ENCODE measurements at regions not wholly inside any gene's neighbourhood (a gene's known extent, or its start where the extent isn't known, plus 50 kb on each side); places are given as distances from the start of the nearest gene placed in this dataset.

- TF ChIP-seq POLR2A (IDR thresholded peaks at IDR 0.05) (no peak), CTCF (IDR thresholded peaks at IDR 0.05) (no peak)
- no peaks in the 10 kb centered on the region for H3K36me3 ChIP-seq
- H3K4me1 ChIP-seq: no peaks in the 10 kb centered on the region
- DNase-seq (no peak), ATAC-seq (no peak)
- H3K9me3 ChIP-seq: peaks cover 0 to 14% (median 4%) of the 10 kb centered on the region in 12 donors
- 68 to 84% (median 81%) methylated on average over 2 of the region's 2 CpGs for WGBS, 4 donors
- intact Hi-C loops (cut with DNase I): no loop called here
- no peak overlapping the region for H3K4me3 ChIP-seq
- no peaks in the 10 kb centered on the region for H3K27me3 ChIP-seq
- no peak overlapping the region for H3K27ac ChIP-seq
Measured at GRCh38 chr4:162909952-162910351, 256.7 kb downstream of the NAF1 start.

- ATAC-seq (no peak), DNase-seq (no peak)
- WGBS, 4 donors: 73 to 82% (median 75%) methylated on average over 3 of the region's 3 CpGs
- TF ChIP-seq CTCF (IDR thresholded peaks at IDR 0.05) (no peak), POLR2A (IDR thresholded peaks at IDR 0.05) (no peak)
- no peaks in the 10 kb centered on the region for H3K9me3 ChIP-seq
- H3K36me3 ChIP-seq: no peaks in the 10 kb centered on the region
- H3K27me3 ChIP-seq: no peaks in the 10 kb centered on the region
- no peak overlapping the region for H3K4me3 ChIP-seq
- intact Hi-C loops (cut with DNase I): no loop called here
- no peak overlapping the region for H3K27ac ChIP-seq
- H3K4me1 ChIP-seq: no peaks in the 10 kb centered on the region
Measured at GRCh38 chr4:162894387-162894786, 272.3 kb downstream of the NAF1 start.

- no peaks in the 10 kb centered on the region for H3K27me3 ChIP-seq
- no peak overlapping the region for H3K27ac ChIP-seq
- TF ChIP-seq POLR2A (IDR thresholded peaks at IDR 0.05) (no peak), CTCF (IDR thresholded peaks at IDR 0.05) (no peak)
- WGBS, 4 donors: 64 to 76% (median 66%) methylated on average over 3 of the region's 3 CpGs
- no peaks in the 10 kb centered on the region for H3K36me3 ChIP-seq
- intact Hi-C loops (cut with DNase I): no loop called here
- no peaks in the 10 kb centered on the region for H3K4me1 ChIP-seq
- DNase-seq (no peak), ATAC-seq (no peak)
- H3K9me3 ChIP-seq: no peaks in the 10 kb centered on the region
- no peak overlapping the region for H3K4me3 ChIP-seq
Measured at GRCh38 chr4:162891788-162892707, 274.6 kb downstream of the NAF1 start.

DNA sequence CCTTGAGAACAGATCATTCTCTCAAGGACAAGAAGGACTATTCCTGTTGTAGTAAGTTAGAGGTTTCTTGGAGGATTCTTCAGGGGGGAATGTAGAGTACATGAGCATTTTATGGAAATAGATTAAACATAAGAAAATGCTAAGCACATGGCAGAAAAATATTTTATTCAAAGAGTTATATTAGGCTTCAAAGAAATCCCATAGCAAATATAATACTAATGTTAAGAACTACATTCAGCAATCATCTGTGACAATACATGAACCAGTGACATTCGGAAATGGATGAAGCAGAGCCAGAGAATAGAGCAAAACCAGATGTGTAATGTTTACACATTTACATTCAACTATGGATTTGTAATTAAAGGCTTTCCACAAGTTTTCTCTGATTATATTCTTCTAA lies 288.6 kb downstream of the NAF1 start:
- Histone ChIP-seq H3K4me1 (no peaks in the 10 kb centered on the region), H3K9me3 (peaks cover 0 to 3% (median 0%) of the 10 kb centered on the region in 12 donors), H3K36me3 (no peaks in the 10 kb centered on the region), H3K27ac (no peak overlapping the region), H3K4me3 (no peak overlapping the region), H3K27me3 (no peaks in the 10 kb centered on the region)
- no peak for TF ChIP-seq POLR2A (IDR thresholded peaks at IDR 0.05)
- TF ChIP-seq CTCF (IDR thresholded peaks at IDR 0.05): no peak
- ATAC-seq (no peak), DNase-seq (no peak)
- intact Hi-C loops (cut with DNase I): no loop called here
- WGBS, 4 donors: 71 to 85% (median 76%) methylated on average over 1 of the region's 1 CpG
